Keratinocyte (primary cell): ENCODE measurements at regions not wholly inside any gene's neighbourhood (a gene's known extent, or its start where the extent isn't known, plus 50 kb on each side); places are given as distances from the start of the nearest gene placed in this dataset.

Source experiments
- EZH2 ChIP-seq: IDR thresholded peaks from one replicate; pipeline ENCODE4 v1.6.1; 2012; ENCODE audit warnings: inconsistent platforms, mild to moderate bottlenecking, low read length, moderate library complexity
- TF ChIP-seq, protein P1 (sequence below), 3 experiments: IDR thresholded peaks in 1 of 3; conservative IDR thresholded peaks in 1 of 3; optimal IDR thresholded peaks in 1 of 3; 2 replicates in 2 of 3; 3 replicates in 1 of 3; pipeline versions ENCODE3 to v1.5.1; 2011; ENCODE audit warnings: low read length in 3 of 3, mild to moderate bottlenecking in 3 of 3, moderate library complexity in 2 of 3, control low read depth in 1 of 3, inconsistent platforms in 1 of 3; ENCODE audit not compliant: insufficient read depth in 2 of 3; ENCODE audit errors: extremely low read depth in 1 of 3

DNA sequence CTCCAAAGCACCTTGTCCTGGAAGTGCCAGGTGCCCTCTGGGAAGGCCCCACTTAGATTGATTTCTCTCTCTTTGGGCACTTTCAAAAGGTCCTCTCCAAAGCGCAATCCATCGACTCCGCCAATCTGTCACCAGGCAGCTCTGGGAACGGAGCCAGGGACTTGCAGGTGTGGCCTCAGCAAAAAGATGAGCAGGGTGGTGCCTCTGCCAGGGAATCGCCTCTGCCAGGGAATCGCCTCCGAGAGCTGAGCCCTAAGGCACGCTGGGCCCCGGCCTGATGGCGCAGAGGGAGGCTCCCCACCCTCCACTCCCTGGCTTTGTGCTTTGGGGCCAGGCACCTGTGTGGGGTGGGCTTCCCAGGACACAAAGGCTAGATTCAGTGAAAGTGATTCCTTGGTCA lies 1391.3 kb downstream of the TBC1D22A start:
- TF ChIP-seq, protein P1, sequence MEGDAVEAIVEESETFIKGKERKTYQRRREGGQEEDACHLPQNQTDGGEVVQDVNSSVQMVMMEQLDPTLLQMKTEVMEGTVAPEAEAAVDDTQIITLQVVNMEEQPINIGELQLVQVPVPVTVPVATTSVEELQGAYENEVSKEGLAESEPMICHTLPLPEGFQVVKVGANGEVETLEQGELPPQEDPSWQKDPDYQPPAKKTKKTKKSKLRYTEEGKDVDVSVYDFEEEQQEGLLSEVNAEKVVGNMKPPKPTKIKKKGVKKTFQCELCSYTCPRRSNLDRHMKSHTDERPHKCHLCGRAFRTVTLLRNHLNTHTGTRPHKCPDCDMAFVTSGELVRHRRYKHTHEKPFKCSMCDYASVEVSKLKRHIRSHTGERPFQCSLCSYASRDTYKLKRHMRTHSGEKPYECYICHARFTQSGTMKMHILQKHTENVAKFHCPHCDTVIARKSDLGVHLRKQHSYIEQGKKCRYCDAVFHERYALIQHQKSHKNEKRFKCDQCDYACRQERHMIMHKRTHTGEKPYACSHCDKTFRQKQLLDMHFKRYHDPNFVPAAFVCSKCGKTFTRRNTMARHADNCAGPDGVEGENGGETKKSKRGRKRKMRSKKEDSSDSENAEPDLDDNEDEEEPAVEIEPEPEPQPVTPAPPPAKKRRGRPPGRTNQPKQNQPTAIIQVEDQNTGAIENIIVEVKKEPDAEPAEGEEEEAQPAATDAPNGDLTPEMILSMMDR (optimal IDR thresholded peaks at IDR 0.05 in 1 of 3, IDR thresholded peaks at IDR 0.05 in 1 of 3, conservative IDR thresholded peaks at IDR 0.05 in 1 of 3; ENCODE audit: extremely low read depth in 1 of 3, insufficient read depth in 2 of 3, low read length in 3 of 3), result no peak
- no peak for TF ChIP-seq EZH2
